Effector memory CD8-positive, alpha-beta T cell (primary cell): ENCODE measurements at regions not wholly inside any gene's neighbourhood (a gene's known extent, or its start where the extent isn't known, plus 50 kb on each side); places are given as distances from the start of the nearest gene placed in this dataset.

Source experiments
- ATAC-seq: fragments of 150-1000 bp; cut with Tn5 transposase; replicated peaks from 2 replicates; pipeline ENCODE4 v1.10.0; 2021; ENCODE audit warnings: mild to moderate bottlenecking, moderate library complexity
- DNase-seq, 3 experiments: peaks; one replicate each; pipeline ENCODE4 v3.0.0; 2021
- H3K27ac Mint-ChIP-seq, 2 donors: one replicate each; pipeline ENCODE4 v1.8.0; 2022; ENCODE audit warnings: mild to moderate bottlenecking in 2 of 2, mixed read lengths in 2 of 2, moderate library complexity in 2 of 2
- H3K27me3 Mint-ChIP-seq, 2 donors: one replicate each; pipeline ENCODE4 v1.8.0; 2022; ENCODE audit warnings: mixed read lengths in 2 of 2
- H3K36me3 Mint-ChIP-seq: one replicate; pipeline ENCODE4 v1.8.0; 2022; ENCODE audit warnings: mild to moderate bottlenecking, moderate library complexity, mixed read lengths; ENCODE audit not compliant: insufficient read depth
- H3K4me1 Mint-ChIP-seq, 2 donors: one replicate each; pipeline ENCODE4 v1.8.0; 2022; ENCODE audit warnings: low read depth in 2 of 2, mixed read lengths in 2 of 2
- H3K4me3 Mint-ChIP-seq, 2 donors: one replicate each; pipeline ENCODE4 v1.8.0; 2022; ENCODE audit warnings: mild to moderate bottlenecking in 2 of 2, mixed read lengths in 2 of 2, moderate library complexity in 2 of 2
- H3K9me3 Mint-ChIP-seq, 2 donors: one replicate each; pipeline ENCODE4 v1.8.0; 2022; ENCODE audit warnings: mixed read lengths in 2 of 2

DNA sequence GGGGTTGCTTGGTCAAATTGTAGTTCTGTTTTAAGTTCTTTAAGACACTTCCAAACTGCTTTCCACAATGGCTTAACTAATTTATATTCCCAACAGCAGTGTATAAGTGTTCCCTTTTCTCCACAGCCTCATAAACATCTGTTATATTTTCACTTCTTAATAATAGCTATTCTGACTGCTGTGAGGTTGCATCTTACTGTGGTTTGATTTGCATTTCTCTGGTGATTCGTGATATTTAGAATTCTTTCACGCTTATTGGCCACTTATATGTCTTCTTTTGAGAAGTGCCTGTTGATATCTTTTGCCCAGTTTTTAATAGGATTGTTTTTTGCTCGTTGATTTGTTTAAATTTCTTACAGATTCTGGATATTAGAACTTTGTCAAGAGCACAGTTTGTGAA, 278.6 kb upstream of the ITM2A start:
- Mint-ChIP-seq H3K4me3 (no peak overlapping the region), H3K9me3 (no peaks in the 10 kb centered on the region), H3K4me1 (no peaks in the 10 kb centered on the region), H3K27me3 (no peaks in the 10 kb centered on the region), H3K36me3 (no peaks in the 10 kb centered on the region), H3K27ac (no peak overlapping the region)
- ATAC-seq (no peak), DNase-seq (no peak)

DNA sequence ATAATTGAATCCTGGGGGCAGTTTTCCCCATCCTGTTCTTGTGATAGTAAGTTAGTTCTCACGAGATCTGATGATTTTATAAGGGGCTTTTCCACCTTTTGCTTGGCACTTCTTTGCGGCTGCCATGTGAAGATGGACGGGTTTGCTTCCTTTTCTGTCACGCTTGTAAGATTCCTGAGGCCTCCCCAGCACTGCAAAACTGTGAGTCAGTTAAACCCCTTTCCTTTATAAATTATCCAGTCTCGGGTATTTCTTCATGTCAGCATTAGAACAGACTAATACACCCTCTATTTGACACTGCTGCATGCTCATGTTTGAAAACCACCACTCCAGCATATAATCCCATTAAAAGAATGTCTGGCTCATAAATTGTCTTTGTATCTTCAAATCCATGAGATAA, 264.4 kb upstream of the ITM2A start:
- no peaks in the 10 kb centered on the region for H3K4me1 Mint-ChIP-seq
- no peak overlapping the region for H3K4me3 Mint-ChIP-seq
- no peak overlapping the region for H3K27ac Mint-ChIP-seq
- peaks cover 0 to 7% of the 10 kb centered on the region in 2 donors for H3K9me3 Mint-ChIP-seq
- no peaks in the 10 kb centered on the region for H3K27me3 Mint-ChIP-seq
- H3K36me3 Mint-ChIP-seq: no peaks in the 10 kb centered on the region
- ATAC-seq: no peak
- DNase-seq: no peak

DNA sequence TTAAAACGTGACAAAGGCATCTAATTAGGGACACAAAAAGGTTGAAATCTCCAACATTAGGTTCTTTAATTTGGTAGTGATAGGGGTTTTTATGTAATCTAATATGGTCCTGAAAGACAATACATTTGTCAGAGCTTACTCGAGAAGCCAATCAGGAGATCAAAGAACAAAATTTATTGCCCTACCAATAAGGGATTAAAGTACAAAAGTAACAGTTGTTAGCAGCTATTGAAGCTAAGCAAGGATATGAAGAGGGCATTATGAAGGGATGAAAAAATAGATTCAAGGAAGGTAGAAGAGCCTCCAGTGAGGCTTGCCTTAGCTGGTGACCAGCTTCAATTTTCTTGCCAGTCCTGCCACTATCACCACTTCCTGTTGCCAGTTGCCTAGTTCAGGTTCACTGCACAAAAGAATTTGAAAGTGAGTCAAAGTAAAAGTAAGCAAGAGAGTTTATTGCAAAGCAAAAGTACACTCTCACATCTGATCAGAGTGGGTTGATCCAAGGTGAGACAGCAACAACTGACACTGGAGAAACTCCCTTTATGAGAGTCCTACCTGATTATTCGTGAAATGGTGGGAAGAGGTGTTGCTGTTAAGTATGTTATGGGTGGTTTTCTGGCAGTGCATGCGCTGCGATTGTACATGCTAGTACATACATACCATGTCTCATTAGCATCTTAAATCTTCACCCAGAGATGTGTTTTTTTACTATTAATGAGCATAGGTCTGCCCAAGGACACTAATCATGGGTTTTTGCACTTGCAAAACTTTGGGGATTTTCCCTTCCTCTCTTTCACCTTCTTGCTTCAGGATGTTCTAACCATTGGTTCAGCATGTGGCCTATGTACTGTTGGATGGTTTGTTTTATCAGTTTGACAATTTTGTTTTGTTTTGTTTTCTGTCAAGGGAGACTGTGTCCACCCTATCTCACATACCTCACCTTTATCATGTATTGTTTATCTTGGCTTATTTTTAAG, 263.2 kb upstream of the ITM2A start:
- Mint-ChIP-seq H3K36me3 (no peaks in the 10 kb centered on the region), H3K9me3 (peaks cover 0 to 7% of the 10 kb centered on the region in 2 donors), H3K27me3 (no peaks in the 10 kb centered on the region), H3K27ac (no peak overlapping the region), H3K4me1 (no peaks in the 10 kb centered on the region), H3K4me3 (no peak overlapping the region)
- DNase-seq (no peak), ATAC-seq (no peak)

DNA sequence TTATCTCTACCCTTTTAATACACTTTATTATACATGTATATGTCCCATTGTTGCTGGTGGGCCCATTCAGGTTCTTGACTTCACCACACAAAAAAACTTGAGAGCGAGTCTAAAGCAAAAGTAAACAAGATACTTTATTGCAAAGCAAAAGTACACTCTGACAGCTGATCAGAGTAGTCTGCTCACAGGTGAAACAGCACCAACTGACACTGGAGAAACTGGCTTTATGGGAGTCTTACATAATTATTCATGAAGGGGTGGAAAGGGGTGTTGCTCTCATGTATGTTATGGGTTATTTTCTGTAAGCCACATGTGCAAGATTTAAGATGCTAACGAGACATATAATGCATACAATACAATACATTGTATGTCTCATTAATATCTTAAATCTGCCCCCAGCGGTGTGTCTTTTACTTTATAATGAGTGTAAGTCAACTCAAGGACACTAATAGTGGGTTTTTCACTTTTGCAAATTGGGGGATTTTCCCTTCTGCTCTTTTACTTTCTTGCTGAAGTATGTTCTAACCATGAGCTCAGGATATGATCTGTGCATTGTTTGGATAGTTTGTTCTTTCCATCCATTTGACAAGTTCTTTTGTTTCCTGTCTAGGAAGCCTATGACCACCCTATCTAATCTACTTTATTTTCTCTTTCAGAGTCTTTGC, 256.1 kb upstream of the ITM2A start:
- Mint-ChIP-seq H3K4me1 (no peaks in the 10 kb centered on the region), H3K9me3 (no peaks in the 10 kb centered on the region), H3K27ac (no peak overlapping the region), H3K27me3 (no peaks in the 10 kb centered on the region), H3K4me3 (no peak overlapping the region), H3K36me3 (no peaks in the 10 kb centered on the region)
- DNase-seq (no peak), ATAC-seq (no peak)

DNA sequence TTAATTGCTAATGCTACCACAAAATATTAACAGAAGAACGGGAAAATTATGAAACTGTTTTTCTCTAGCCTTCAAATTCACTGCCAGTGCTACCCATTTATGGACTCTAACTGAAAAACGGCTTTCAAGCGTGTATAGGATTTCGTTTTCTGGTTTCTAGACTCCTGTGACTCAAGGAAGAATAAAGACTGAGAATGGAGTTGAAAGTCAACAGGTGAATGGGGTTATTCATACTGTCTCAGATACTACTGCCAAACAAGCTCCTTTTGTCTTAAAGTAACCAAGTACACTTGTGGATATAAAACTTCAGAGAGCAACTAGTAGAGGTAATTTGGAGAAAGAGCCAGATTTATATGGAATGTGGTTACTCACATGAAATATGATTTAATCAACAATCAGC, 251.1 kb upstream of the ITM2A start:
- no peaks in the 10 kb centered on the region for H3K4me1 Mint-ChIP-seq
- H3K9me3 Mint-ChIP-seq: no peaks in the 10 kb centered on the region
- H3K27ac Mint-ChIP-seq: no peak overlapping the region
- DNase-seq (no peak), ATAC-seq (no peak)
- H3K4me3 Mint-ChIP-seq: no peak overlapping the region
- H3K36me3 Mint-ChIP-seq: no peaks in the 10 kb centered on the region
- H3K27me3 Mint-ChIP-seq: no peaks in the 10 kb centered on the region

DNA sequence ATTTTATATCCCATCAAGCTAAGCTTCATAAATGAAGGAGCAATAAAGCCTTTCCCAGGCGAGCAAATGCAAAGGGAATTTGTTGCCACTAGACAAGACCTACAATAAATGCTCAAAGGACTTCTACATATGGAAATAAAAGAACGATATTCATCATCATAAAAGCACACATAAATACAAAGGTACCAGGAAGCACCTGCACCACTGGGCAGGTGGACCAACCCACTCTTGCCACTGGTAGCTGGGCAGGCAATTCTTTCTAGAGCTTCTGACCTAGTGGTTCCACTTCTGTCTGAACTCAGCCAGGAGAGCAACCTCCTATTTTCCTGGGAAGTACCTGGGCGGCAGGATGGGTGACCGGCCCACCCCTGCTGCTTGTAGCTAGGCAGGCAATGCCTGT, 237.2 kb upstream of the ITM2A start:
- no peaks in the 10 kb centered on the region for H3K27me3 Mint-ChIP-seq
- no peak overlapping the region for H3K27ac Mint-ChIP-seq

DNA sequence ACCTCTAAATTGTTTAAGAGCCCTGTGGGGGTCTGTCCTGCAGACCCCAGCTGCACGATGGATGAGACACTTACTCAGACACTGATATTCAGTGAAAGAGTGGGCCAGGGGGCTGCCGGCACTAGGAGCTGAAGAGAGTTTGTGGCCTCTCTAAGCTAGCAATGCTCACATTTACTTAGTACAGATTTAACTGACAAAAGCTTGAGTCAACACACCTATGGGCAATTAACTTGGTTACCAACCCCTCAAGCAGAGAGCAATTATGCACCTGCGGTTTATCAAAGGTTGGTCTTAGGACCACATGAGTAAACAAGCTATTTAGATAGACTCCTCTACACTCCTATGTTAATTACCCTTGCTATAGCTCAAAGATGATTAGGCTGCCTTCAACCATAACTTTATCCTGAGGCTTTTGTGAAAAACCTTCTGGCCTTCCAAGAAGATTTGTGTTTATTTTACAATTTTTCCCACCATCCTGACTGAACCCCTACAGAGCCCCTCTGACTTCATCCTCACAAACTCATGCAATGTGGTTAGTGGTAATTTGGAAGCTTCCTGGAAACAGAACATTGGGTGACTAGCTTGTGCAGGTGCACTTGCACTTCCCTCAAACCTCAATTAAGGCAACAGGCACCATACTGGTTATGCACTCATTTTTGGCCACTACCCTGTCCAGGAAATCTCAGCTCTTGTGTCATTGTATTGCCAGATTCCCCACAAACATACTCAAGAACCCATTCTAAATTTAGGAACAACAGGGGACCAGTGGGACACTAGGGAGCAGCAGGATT, 234.4 kb upstream of the ITM2A start:
- Mint-ChIP-seq H3K27me3 (no peaks in the 10 kb centered on the region), H3K27ac (no peak overlapping the region), H3K9me3 (no peaks in the 10 kb centered on the region), H3K36me3 (no peaks in the 10 kb centered on the region), H3K4me1 (no peaks in the 10 kb centered on the region), H3K4me3 (no peak overlapping the region)
- DNase-seq: no peak
- no peak for ATAC-seq

More for the DNA sequence above, 237.2 kb upstream of the ITM2A start:
- DNase-seq (no peak), ATAC-seq (no peak)
- no peaks in the 10 kb centered on the region for H3K36me3 Mint-ChIP-seq
- H3K9me3 Mint-ChIP-seq: no peaks in the 10 kb centered on the region
- H3K4me3 Mint-ChIP-seq: no peak overlapping the region
- H3K4me1 Mint-ChIP-seq: no peaks in the 10 kb centered on the region

DNA sequence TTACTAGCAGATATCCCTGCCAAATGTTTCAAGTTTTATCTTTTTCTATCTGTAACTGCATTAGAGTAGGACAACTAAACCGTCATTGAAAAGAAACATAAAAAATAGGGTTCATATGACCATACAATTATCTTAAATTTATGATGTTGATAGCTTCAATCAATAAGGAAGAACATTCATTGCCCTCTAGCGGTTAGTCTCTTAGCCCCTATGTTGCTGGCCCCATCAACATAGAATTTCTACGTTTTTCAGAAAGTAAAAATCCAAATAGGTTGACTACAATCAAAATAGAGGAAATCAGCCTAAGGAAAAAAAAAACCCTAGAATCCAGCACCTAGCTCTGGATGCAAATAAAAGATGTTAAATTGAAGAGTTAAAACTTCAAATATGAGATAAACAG, 225.1 kb upstream of the ITM2A start:
- H3K27ac Mint-ChIP-seq: no peak overlapping the region
- no peaks in the 10 kb centered on the region for H3K4me1 Mint-ChIP-seq
- ATAC-seq: no peak
- H3K27me3 Mint-ChIP-seq: peaks cover 8 to 17% of the 10 kb centered on the region in 2 donors
- no peak for DNase-seq
- no peaks in the 10 kb centered on the region for H3K9me3 Mint-ChIP-seq
- no peak overlapping the region for H3K4me3 Mint-ChIP-seq
- H3K36me3 Mint-ChIP-seq: no peaks in the 10 kb centered on the region

DNA sequence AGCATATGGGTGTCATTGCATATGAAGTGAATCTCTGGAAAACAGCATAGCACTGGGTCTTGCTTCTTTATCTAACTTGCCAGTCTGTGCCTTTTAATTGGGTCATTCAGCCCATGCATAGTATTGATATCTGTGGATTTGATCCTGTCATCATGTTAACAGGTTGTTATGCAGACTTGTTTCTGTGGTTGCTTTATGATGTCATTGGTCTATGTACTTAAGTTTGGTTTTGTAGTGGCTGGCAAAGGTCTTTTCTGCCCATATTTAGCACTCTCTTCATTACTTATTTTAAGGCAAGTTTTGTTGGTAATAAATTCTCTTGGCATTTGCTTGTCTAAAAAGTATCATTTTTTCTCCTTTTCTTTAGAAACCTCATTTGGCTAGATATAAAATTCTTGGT, 221.1 kb upstream of the ITM2A start:
- Mint-ChIP-seq H3K4me1 (no peaks in the 10 kb centered on the region), H3K27ac (no peak overlapping the region), H3K36me3 (no peaks in the 10 kb centered on the region), H3K9me3 (no peaks in the 10 kb centered on the region), H3K27me3 (peaks cover 8 to 17% of the 10 kb centered on the region in 2 donors), H3K4me3 (no peak overlapping the region)
- DNase-seq (no peak), ATAC-seq (no peak)

DNA sequence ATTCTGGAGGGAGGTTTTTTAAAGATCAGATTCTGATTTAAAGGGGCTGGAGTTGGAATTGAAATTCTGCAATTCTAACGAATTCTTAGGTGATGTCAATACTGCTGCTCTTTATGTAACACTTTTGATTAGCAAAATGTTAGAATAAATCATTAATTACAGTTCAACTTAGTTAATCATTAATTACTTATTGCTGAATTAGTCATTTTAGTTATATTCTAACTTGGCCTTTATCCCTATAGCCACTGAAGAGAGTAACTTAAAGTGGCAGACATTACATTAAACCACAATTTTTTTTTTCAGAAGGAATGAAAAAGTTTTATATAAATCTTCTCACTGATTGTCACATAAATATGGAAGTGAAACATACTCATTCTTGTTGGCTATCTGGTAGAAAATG, 206.6 kb upstream of the ITM2A start:
- DNase-seq (no peak), ATAC-seq (no peak)
- H3K9me3 Mint-ChIP-seq: peaks cover 0 to 2% of the 10 kb centered on the region in 2 donors
- H3K4me3 Mint-ChIP-seq: no peak overlapping the region
- H3K27me3 Mint-ChIP-seq: peaks cover 0 to 5% of the 10 kb centered on the region in 2 donors
- no peak overlapping the region for H3K27ac Mint-ChIP-seq
- no peaks in the 10 kb centered on the region for H3K36me3 Mint-ChIP-seq
- H3K4me1 Mint-ChIP-seq: no peaks in the 10 kb centered on the region

DNA sequence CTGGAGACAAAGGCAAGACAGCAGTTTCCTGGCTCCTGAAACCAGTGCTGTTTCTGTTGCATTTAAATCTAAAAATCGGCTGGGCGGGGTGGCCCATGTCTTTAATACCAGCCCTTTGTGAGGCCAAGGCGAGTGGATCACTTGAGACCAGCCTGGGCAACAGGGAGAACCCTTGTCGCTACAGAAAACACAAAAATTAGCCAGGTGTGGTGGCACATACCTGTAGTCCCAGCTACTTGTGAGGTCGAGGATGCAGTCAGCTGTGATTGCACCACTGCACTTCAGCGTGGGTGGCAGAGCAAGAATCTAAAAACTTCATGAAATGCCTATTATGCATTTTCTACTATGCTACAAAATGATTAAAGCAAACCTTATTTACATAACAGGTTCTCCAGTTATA, 205.4 kb upstream of the ITM2A start:
- Mint-ChIP-seq H3K9me3 (peaks cover 0 to 4% of the 10 kb centered on the region in 2 donors), H3K36me3 (no peaks in the 10 kb centered on the region), H3K4me3 (no peak overlapping the region), H3K4me1 (no peaks in the 10 kb centered on the region), H3K27ac (no peak overlapping the region), H3K27me3 (peaks cover 0 to 5% of the 10 kb centered on the region in 2 donors)
- ATAC-seq: no peak
- no peak for DNase-seq

DNA sequence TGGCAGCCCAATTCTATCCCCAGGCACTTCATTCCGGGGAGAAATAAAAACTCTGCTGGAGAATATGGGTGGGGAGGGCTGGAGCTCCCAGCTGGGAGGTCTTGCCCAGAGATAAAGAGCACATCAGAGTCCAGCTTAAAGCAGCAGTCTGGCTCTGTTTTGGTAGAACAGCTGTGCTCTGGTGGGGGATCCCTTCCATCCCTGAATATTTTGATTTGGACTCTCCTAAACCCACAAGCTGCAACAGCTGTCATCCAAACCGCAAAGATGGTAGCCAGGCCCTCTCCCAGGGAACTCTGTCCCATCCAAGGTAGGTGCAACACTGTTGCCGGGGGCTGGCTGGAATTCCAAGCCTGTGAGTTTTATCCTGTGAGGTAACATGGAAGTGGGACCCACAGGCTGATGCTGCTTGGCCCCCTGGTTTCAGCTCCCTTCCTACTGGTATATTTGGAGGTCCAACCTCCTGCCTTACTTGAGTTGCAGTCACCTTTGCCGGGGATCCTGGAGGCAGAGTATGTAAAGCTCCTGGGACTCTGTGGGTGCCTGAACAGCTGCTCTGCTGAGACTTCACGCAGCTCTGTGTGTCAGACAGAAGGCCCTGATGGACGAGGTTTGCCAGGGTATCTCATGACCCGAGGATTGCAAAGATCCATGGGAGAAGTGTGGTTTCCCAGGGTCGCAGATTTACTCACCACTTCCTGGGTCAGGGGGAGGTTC, 203.5 kb upstream of the ITM2A start:
- Mint-ChIP-seq H3K4me3 (no peak overlapping the region), H3K27me3 (peaks cover 0 to 5% of the 10 kb centered on the region in 2 donors), H3K27ac (no peak overlapping the region), H3K36me3 (no peaks in the 10 kb centered on the region), H3K4me1 (no peaks in the 10 kb centered on the region), H3K9me3 (peaks cover 0 to 4% of the 10 kb centered on the region in 2 donors)
- DNase-seq (no peak), ATAC-seq (no peak)

DNA sequence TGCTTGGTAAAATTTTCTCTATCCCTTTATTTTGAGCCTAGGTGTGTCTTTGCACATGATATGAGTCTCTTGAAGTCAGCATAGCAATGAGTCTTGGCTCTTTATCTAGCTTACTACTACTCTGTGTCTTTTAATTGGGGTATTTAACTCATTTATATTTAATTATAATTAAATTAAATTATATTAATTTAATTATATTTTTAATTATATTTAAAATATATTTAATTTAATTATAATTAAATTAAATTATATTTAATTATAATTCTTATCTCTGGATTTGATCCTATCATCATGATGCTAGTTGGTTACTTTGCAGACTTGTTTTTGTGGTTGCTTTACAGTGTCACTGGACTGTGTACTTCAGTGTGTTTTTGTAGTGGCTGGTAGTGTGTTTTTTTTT, 201.2 kb upstream of the ITM2A start:
- H3K36me3 Mint-ChIP-seq: no peaks in the 10 kb centered on the region
- ATAC-seq: no peak
- H3K4me1 Mint-ChIP-seq: no peaks in the 10 kb centered on the region
- no peak for DNase-seq
- H3K27me3 Mint-ChIP-seq: peaks cover 0 to 5% of the 10 kb centered on the region in 2 donors
- H3K9me3 Mint-ChIP-seq: peaks cover 0 to 6% of the 10 kb centered on the region in 2 donors
- H3K27ac Mint-ChIP-seq: no peak overlapping the region
- no peak overlapping the region for H3K4me3 Mint-ChIP-seq
